Liver (tissue), 3 donors: ENCODE measurements at regions not wholly inside any gene's neighbourhood (a gene's known extent, or its start where the extent isn't known, plus 50 kb on each side); places are given as distances from the start of the nearest gene placed in this dataset.

Experiments
- HNF4G ChIP-seq: IDR thresholded peaks from 2 replicates; pipeline ENCODE4 v1.6.1; 2016; ENCODE audit warnings: antibody characterized with exemption
- JUND ChIP-seq, 2 donors: IDR thresholded peaks; 2 replicates each; pipeline ENCODE4 v1.6.1; 2016; ENCODE audit warnings: antibody characterized with exemption in 2 of 2
- RAD21 ChIP-seq, 2 donors: IDR thresholded peaks; 2 replicates each; pipeline ENCODE4 v1.6.1; 2016; ENCODE audit warnings: antibody characterized with exemption in 2 of 2, mild to moderate bottlenecking in 2 of 2
- RXRA ChIP-seq, 2 donors: IDR thresholded peaks; 2 replicates each; pipeline ENCODE4 v1.6.1; 2017 to 2018; ENCODE audit warnings: antibody characterized with exemption in 2 of 2, mild to moderate bottlenecking in 1 of 2
- SP1 ChIP-seq: IDR thresholded peaks from 2 replicates; pipeline ENCODE4 v1.6.1; 2018; ENCODE audit warnings: antibody characterized with exemption, mild to moderate bottlenecking
- TAF1 ChIP-seq: conservative IDR thresholded peaks from 2 replicates; pipeline ENCODE4 v1.6.1; 2016; ENCODE audit warnings: antibody characterized with exemption, mild to moderate bottlenecking
- TF ChIP-seq, protein P1 (sequence below): IDR thresholded peaks from 2 replicates; pipeline ENCODE4 v1.6.1; 2016; ENCODE audit warnings: antibody characterized with exemption
- TF ChIP-seq, protein P2 (sequence below): IDR thresholded peaks from 2 replicates; pipeline ENCODE4 v1.6.1; 2016; ENCODE audit warnings: antibody characterized with exemption
- TF ChIP-seq, protein P3 (sequence below): fragments of 150-350 bp; IDR thresholded peaks from 2 replicates; pipeline ENCODE4 v1.5.1; 2017; ENCODE audit warnings: improper control_type of control experiment, low read depth, low read length; ENCODE audit not compliant: missing input control
- donor health status: healthy.
- donor health status: healthy.

DNA sequence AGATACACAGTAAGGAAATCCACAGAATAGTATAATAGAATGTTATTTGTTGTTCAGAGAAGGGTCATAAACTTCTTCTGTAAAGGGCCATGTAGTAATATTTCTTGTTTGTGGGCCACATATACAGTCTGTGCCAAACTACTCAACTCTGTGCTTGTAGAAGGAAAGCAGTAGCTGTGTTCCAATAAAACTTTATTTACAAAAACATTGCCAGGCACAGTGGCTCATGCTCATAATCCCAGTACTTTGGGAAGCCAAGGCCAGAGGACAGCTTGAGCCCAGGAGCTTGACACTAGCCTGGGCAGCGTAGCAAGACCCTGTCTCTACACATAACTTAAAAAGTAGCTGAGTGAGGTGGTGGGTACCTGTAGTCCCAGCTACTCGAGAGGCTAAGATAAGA, 612.8 kb upstream of the PSMD7 start:
- TF ChIP-seq, protein P1, sequence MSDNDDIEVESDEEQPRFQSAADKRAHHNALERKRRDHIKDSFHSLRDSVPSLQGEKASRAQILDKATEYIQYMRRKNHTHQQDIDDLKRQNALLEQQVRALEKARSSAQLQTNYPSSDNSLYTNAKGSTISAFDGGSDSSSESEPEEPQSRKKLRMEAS, result no peak
- TF ChIP-seq, protein P2, sequence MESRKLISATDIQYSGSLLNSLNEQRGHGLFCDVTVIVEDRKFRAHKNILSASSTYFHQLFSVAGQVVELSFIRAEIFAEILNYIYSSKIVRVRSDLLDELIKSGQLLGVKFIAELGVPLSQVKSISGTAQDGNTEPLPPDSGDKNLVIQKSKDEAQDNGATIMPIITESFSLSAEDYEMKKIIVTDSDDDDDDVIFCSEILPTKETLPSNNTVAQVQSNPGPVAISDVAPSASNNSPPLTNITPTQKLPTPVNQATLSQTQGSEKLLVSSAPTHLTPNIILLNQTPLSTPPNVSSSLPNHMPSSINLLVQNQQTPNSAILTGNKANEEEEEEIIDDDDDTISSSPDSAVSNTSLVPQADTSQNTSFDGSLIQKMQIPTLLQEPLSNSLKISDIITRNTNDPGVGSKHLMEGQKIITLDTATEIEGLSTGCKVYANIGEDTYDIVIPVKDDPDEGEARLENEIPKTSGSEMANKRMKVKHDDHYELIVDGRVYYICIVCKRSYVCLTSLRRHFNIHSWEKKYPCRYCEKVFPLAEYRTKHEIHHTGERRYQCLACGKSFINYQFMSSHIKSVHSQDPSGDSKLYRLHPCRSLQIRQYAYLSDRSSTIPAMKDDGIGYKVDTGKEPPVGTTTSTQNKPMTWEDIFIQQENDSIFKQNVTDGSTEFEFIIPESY, result no peak
- TF ChIP-seq, protein P3, sequence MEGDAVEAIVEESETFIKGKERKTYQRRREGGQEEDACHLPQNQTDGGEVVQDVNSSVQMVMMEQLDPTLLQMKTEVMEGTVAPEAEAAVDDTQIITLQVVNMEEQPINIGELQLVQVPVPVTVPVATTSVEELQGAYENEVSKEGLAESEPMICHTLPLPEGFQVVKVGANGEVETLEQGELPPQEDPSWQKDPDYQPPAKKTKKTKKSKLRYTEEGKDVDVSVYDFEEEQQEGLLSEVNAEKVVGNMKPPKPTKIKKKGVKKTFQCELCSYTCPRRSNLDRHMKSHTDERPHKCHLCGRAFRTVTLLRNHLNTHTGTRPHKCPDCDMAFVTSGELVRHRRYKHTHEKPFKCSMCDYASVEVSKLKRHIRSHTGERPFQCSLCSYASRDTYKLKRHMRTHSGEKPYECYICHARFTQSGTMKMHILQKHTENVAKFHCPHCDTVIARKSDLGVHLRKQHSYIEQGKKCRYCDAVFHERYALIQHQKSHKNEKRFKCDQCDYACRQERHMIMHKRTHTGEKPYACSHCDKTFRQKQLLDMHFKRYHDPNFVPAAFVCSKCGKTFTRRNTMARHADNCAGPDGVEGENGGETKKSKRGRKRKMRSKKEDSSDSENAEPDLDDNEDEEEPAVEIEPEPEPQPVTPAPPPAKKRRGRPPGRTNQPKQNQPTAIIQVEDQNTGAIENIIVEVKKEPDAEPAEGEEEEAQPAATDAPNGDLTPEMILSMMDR, result no peak
- TF ChIP-seq TAF1, result no peak
- TF ChIP-seq SP1, result no peak
- no peak for TF ChIP-seq HNF4G
- TF ChIP-seq RAD21 (IDR thresholded peaks at IDR 0.05), result no peak
- no peak for TF ChIP-seq RXRA (IDR thresholded peaks at IDR 0.05)
- no peak for TF ChIP-seq JUND (IDR thresholded peaks at IDR 0.05)
